Lower leg skin (tissue), 3 donors: ENCODE measurements at regions not wholly inside any gene's neighbourhood (a gene's known extent, or its start where the extent isn't known, plus 50 kb on each side); places are given as distances from the start of the nearest gene placed in this dataset.

ENCODE experiments used
- POLR2A ChIP-seq, 2 donors: fragments of 450-650 bp; IDR thresholded peaks; one replicate each; pipeline ENCODE4 v1.6.1; 2016 to 2017; ENCODE audit warnings: antibody characterized with exemption in 2 of 2, mild to moderate bottlenecking in 1 of 2, moderate library complexity in 1 of 2
- TF ChIP-seq, protein P1 (sequence below), 3 donors: fragments of 450-650 bp; IDR thresholded peaks; one replicate each; pipeline ENCODE4 v1.5.1; 2016; ENCODE audit warnings: antibody characterized with exemption in 3 of 3, mild to moderate bottlenecking in 3 of 3, moderate library complexity in 2 of 3

DNA sequence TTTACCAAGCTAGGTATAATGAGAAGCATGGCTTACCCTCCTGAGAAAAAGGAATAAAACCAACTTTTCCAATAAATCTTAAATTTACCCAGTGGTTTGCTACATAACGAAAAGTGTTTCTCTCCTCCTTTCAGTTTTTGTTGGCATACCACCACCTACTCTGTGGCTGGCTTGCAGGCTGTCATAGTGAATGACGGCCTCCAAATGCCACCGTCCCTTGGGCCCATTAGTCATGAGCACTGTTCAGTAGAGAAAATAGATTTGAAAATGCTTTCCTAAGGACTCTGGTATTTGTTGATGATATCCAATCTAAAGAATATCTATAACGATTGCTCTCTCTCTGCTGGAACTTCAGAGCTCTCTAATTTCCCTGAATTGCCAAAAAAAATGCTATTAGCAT is 488.3 kb downstream of the MAGEE1 start:
- TF ChIP-seq, protein P1, sequence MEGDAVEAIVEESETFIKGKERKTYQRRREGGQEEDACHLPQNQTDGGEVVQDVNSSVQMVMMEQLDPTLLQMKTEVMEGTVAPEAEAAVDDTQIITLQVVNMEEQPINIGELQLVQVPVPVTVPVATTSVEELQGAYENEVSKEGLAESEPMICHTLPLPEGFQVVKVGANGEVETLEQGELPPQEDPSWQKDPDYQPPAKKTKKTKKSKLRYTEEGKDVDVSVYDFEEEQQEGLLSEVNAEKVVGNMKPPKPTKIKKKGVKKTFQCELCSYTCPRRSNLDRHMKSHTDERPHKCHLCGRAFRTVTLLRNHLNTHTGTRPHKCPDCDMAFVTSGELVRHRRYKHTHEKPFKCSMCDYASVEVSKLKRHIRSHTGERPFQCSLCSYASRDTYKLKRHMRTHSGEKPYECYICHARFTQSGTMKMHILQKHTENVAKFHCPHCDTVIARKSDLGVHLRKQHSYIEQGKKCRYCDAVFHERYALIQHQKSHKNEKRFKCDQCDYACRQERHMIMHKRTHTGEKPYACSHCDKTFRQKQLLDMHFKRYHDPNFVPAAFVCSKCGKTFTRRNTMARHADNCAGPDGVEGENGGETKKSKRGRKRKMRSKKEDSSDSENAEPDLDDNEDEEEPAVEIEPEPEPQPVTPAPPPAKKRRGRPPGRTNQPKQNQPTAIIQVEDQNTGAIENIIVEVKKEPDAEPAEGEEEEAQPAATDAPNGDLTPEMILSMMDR (IDR thresholded peaks at IDR 0.05) = no peak
- TF ChIP-seq POLR2A (IDR thresholded peaks at IDR 0.05) = no peak
